Erythroblast (primary cell): ENCODE measurements at regions not wholly inside any gene's neighbourhood (a gene's known extent, or its start where the extent isn't known, plus 50 kb on each side); places are given as distances from the start of the nearest gene placed in this dataset.

ENCODE experiments used
- GATA1 ChIP-seq: IDR thresholded peaks from 2 replicates; pipeline ENCODE4 v1.6.1; 2011; ENCODE audit warnings: low read depth, mild to moderate bottlenecking, control low read depth, low read length, moderate library complexity
- POLR2A ChIP-seq: IDR thresholded peaks from 2 replicates; pipeline ENCODE4 v1.6.1; 2011; ENCODE audit warnings: mild to moderate bottlenecking, low read length

- TF ChIP-seq POLR2A (no peak), GATA1 (no peak)
These were observed 1314.2 kb downstream of the OTOL1 start for GRCh38 chr3:162810776-162811175.
